MM.1S (cell line): ENCODE measurements at regions not wholly inside any gene's neighbourhood (a gene's known extent, or its start where the extent isn't known, plus 50 kb on each side); places are given as distances from the start of the nearest gene placed in this dataset.

Experiments used
- EZH2 ChIP-seq: fragments of 300-600 bp; sonication (generic); optimal IDR thresholded peaks from 2 replicates; pipeline ENCODE3; 2017; ENCODE audit warnings: low read depth, mild to moderate bottlenecking, antibody characterized with exemption, low read length, mixed read lengths
- EZH2phosphoT487 ChIP-seq: fragments of 300-600 bp; sonication (generic); IDR thresholded peaks from 2 replicates; pipeline ENCODE4 v1.6.1; 2018; ENCODE audit warnings: antibody characterized with exemption, low read length
- TF ChIP-seq, protein P1 (sequence below): fragments of 300-600 bp; sonication (generic); IDR thresholded peaks from 2 replicates; pipeline ENCODE4 v1.5.1; 2016; ENCODE audit warnings: antibody characterized with exemption, low read length, mixed read lengths

DNA sequence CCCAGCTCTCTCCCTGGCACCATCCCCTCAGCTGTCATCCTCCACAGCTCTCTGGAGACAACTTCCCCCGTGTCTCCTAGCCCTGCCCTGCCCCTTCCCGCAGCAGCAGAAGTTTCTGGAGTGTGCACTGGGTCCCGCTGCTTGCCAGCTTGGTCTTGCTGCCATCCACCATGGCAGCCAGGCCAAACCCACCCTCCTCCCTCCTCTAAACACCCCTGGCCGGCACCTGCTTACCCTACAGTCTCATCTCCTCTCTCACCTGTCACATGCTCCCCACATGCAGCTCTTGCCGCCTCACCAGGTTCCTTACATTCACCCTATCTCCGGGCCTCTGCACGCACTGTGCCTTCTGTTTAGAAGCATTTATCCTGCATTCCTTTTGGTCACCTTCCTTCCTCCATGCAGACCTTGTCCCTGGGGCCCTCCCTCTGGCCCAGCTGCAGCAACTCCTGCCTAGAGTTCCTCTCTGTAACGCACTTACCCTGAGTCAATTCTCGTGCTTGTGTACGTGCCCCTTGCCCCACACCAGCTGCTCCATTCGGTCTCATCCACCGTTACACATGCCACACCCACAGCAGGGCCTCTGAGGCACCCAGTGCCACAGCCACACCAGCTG, 93.9 kb upstream of the RET start:
- TF ChIP-seq EZH2 (no peak), EZH2phosphoT487 (no peak)
- TF ChIP-seq, protein P1, sequence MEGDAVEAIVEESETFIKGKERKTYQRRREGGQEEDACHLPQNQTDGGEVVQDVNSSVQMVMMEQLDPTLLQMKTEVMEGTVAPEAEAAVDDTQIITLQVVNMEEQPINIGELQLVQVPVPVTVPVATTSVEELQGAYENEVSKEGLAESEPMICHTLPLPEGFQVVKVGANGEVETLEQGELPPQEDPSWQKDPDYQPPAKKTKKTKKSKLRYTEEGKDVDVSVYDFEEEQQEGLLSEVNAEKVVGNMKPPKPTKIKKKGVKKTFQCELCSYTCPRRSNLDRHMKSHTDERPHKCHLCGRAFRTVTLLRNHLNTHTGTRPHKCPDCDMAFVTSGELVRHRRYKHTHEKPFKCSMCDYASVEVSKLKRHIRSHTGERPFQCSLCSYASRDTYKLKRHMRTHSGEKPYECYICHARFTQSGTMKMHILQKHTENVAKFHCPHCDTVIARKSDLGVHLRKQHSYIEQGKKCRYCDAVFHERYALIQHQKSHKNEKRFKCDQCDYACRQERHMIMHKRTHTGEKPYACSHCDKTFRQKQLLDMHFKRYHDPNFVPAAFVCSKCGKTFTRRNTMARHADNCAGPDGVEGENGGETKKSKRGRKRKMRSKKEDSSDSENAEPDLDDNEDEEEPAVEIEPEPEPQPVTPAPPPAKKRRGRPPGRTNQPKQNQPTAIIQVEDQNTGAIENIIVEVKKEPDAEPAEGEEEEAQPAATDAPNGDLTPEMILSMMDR, result no peak
